ENCODE measurements at regions not wholly inside any gene's neighbourhood (a gene's known extent, or its start where the extent isn't known, plus 50 kb on each side); places are given as distances from the start of the nearest gene placed in this dataset.

GRCh38 chr9:79104216-79104615 is 467.5 kb upstream of the TLE4 start:
- H3K36me3 ChIP-seq, result peaks cover 6% of the 10 kb centered on the region
- H3K27ac ChIP-seq, result no peak overlapping the region
- no peaks in the 10 kb centered on the region for H3K79me2 ChIP-seq (ENCODE audit: low read depth)
- Mint-ChIP-seq H3K9me3 (peaks cover 23% of the 10 kb centered on the region), H3K4me3 (no peak overlapping the region), H3K27ac (no peak overlapping the region), H3K27me3 (ENCODE audit: insufficient read depth, low read depth) (no peaks in the 10 kb centered on the region), H3K4me1 (no peaks in the 10 kb centered on the region), H3K36me3 (no peaks in the 10 kb centered on the region)
- no peak for TF ChIP-seq EZH2 (IDR thresholded peaks at IDR 0.05)
- TF ChIP-seq CTCF (IDR thresholded peaks at IDR 0.05), result no peak
- no peak for TF ChIP-seq EZH2phosphoT487 (IDR thresholded peaks at IDR 0.05)
- H3K4me3 ChIP-seq, result no peak overlapping the region
- no peak overlapping the region for H3K4me2 ChIP-seq
- no peaks in the 10 kb centered on the region for H3K4me1 ChIP-seq
- no peaks in the 10 kb centered on the region for H3F3A ChIP-seq (ENCODE audit: low read depth)
- H3K9ac ChIP-seq, result no peak overlapping the region
- H4K20me1 ChIP-seq (ENCODE audit: low read depth), result no peaks in the 10 kb centered on the region
- no peak for DNase-seq (ENCODE audit: low spot score)
- H2AFZ ChIP-seq (replicated peaks), result peak overlapping the region; percentile 57
- no peaks in the 10 kb centered on the region for H3K27me3 ChIP-seq
- H3K9me3 ChIP-seq (ENCODE audit: low read depth), result peaks cover 6% of the 10 kb centered on the region

GRCh38 chr9:79104951-79105350 is 466.8 kb upstream of the TLE4 start:
- Histone ChIP-seq H3K36me3 (peaks cover 6% of the 10 kb centered on the region), H3K79me2 (ENCODE audit: low read depth) (no peaks in the 10 kb centered on the region), H3K27ac (no peak overlapping the region), H3K9me3 (ENCODE audit: low read depth) (peaks cover 6% of the 10 kb centered on the region), H3K4me2 (no peak overlapping the region), H2AFZ (replicated peaks) (no peak overlapping the region), H3K9ac (no peak overlapping the region), H3K4me3 (no peak overlapping the region), H4K20me1 (ENCODE audit: low read depth) (no peaks in the 10 kb centered on the region), H3K27me3 (no peaks in the 10 kb centered on the region), H3K4me1 (no peaks in the 10 kb centered on the region), H3F3A (ENCODE audit: low read depth) (no peaks in the 10 kb centered on the region)
- no peak for TF ChIP-seq CTCF (IDR thresholded peaks at IDR 0.05)
- no peak for TF ChIP-seq EZH2 (IDR thresholded peaks at IDR 0.05)
- no peak for TF ChIP-seq EZH2phosphoT487 (IDR thresholded peaks at IDR 0.05)
- no peak for DNase-seq (ENCODE audit: low spot score)
- no peaks in the 10 kb centered on the region for H3K4me1 Mint-ChIP-seq
- H3K4me3 Mint-ChIP-seq, result no peak overlapping the region
- peaks cover 30% of the 10 kb centered on the region for H3K9me3 Mint-ChIP-seq
- no peak overlapping the region for H3K27ac Mint-ChIP-seq
- no peaks in the 10 kb centered on the region for H3K36me3 Mint-ChIP-seq
- no peaks in the 10 kb centered on the region for H3K27me3 Mint-ChIP-seq (ENCODE audit: insufficient read depth, low read depth)

GRCh38 chr9:79107911-79108676 is 463.7 kb upstream of the TLE4 start:
- Histone ChIP-seq H3K27ac (no peak overlapping the region), H3F3A (ENCODE audit: low read depth) (no peaks in the 10 kb centered on the region), H3K9me3 (ENCODE audit: low read depth) (peaks cover 6% of the 10 kb centered on the region), H3K79me2 (ENCODE audit: low read depth) (no peaks in the 10 kb centered on the region), H2AFZ (replicated peaks) (no peak overlapping the region), H3K4me1 (no peaks in the 10 kb centered on the region), H4K20me1 (ENCODE audit: low read depth) (no peaks in the 10 kb centered on the region), H3K27me3 (no peaks in the 10 kb centered on the region), H3K9ac (no peak overlapping the region), H3K4me2 (no peak overlapping the region), H3K4me3 (no peak overlapping the region), H3K36me3 (peaks cover 6% of the 10 kb centered on the region)
- H3K36me3 Mint-ChIP-seq, result no peaks in the 10 kb centered on the region
- peaks cover 30% of the 10 kb centered on the region for H3K9me3 Mint-ChIP-seq
- no peak overlapping the region for H3K4me3 Mint-ChIP-seq
- no peak for DNase-seq (ENCODE audit: low spot score)
- TF ChIP-seq CTCF (IDR thresholded peaks at IDR 0.05) (no peak), EZH2phosphoT487 (IDR thresholded peaks at IDR 0.05) (no peak), EZH2 (IDR thresholded peaks at IDR 0.05) (no peak)
- H3K27me3 Mint-ChIP-seq (ENCODE audit: insufficient read depth, low read depth), result no peaks in the 10 kb centered on the region
- no peaks in the 10 kb centered on the region for H3K4me1 Mint-ChIP-seq
- H3K27ac Mint-ChIP-seq, result peak overlapping the region; percentile 57
